Hypothalamus (tissue), 51 donors: ENCODE measurements at regions not wholly inside any gene's neighbourhood (a gene's known extent, or its start where the extent isn't known, plus 50 kb on each side); places are given as distances from the start of the nearest gene placed in this dataset.
"Not testable (repeated sequence)": the region's sequence is repeated elsewhere in the genome, so short reads cannot be mapped to it uniquely, and the experiment has no call there.

Source experiments
- DNase-seq, 51 donors: peaks; one replicate each; lab custom pipeline; 2025; lab: John Stamatoyannopoulos, UW

GRCh38 chr5:118611332-118611945, 376.9 kb downstream of the DTWD2 start:
- no peak for DNase-seq

GRCh38 chr5:118606940-118607339, 381.4 kb downstream of the DTWD2 start:
- no peak for DNase-seq

GRCh38 chr5:118605761-118606160, 382.6 kb downstream of the DTWD2 start:
- no peak for DNase-seq

- no peak for DNase-seq
Measured at GRCh38 chr5:118604106-118604505, 384.2 kb downstream of the DTWD2 start.

- DNase-seq = no peak
Measured at GRCh38 chr5:118603278-118603677, 385.1 kb downstream of the DTWD2 start.

DNA sequence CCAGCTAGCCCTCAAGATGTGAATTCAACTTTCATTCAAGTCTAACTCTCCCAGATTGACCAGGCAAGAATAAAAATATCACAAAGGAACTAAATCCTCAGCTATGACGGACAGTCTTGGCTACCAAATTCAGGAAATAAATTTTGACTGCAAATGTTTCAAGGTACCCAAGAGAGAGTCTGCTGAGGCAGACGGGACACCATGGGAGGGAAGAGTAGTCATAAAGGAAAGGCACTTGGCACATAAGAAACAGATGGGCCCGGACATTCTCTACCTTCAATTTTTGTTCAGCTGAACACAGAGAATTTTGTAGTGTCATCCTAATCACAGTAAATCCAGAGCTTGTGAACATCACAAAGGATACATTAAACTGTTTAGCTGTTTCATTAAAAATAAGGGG, 390.0 kb downstream of the DTWD2 start:
- DNase-seq = no peak

- DNase-seq = no peak
Measured at GRCh38 chr5:118597543-118597942, 390.8 kb downstream of the DTWD2 start.

DNA sequence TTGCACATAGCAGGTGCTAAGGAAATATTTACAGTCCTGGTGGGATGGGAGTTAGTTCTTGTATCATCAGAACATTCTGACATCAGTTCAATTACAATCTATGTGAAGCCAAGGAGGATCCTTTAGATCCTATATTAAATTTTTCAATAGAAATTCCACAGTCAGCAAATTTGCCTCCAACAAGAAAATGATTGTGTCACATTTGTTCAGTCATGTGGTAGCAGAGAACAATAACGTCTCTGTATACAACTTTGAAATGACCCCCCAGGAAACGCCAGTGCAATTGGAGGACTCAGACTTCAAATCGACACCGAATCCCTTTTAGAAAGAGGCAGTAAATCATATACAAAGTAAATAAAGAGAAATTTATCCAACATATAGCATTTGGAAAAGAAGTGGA, 392.1 kb downstream of the DTWD2 start:
- peak in 2 of 51 donors; percentile 4 to 15 for DNase-seq

DNA sequence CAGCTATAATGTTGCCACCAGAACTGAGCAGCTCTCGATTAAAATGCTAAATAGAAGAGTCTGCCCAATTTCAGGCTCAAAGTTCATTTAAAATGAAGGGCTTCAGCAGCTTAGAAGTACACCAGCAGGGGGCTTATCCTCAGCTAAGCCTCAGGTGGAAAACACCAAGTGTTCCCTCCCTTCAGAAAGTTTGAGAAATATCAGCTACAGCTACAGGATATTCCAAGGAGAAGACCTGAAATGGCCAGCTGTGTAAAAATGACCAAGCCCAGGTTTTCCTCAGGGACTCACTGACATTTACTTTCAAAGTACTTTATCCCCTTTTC, 395.4 kb downstream of the DTWD2 start:
- DNase-seq = no peak

DNA sequence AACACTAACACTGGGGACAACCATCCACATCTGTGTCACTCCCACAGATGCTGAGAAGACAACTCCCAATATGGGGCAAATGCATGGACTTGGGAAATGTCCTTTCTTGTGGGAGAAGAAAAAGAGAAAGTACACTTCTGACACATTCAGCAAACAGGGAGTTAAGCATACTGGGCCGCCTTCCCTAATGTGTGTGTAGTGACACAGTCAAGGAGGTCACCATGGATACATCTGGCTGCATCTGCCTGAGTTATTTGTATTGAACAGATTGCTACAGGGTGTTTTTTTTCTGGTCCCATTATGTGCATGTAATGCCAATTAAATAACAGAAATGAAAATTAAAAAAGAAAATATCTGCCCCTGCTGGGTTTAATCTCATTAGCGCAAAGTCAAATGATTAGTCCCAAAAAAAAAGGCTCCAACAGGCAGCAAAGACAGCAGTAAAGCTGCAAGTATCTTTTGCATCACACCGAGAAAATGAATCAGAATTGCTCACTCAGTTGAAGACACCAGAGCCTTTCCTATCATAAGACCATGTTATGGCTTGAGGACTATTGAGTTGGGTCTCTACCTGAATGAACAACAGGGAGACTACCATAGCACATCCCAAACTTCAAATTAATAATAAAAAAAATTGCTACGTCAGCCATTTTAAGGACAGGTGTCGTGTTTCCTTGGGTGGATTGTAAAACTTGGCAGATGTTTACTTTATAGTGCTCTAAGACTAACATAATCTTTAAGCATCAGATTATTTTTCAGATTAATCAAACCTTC, 395.9 kb downstream of the DTWD2 start:
- DNase-seq = no peak

- DNase-seq = no peak
Measured at GRCh38 chr5:118590806-118591205, 397.5 kb downstream of the DTWD2 start.

GRCh38 chr5:118580949-118581348, 407.4 kb downstream of the DTWD2 start:
- DNase-seq = no peak

DNA sequence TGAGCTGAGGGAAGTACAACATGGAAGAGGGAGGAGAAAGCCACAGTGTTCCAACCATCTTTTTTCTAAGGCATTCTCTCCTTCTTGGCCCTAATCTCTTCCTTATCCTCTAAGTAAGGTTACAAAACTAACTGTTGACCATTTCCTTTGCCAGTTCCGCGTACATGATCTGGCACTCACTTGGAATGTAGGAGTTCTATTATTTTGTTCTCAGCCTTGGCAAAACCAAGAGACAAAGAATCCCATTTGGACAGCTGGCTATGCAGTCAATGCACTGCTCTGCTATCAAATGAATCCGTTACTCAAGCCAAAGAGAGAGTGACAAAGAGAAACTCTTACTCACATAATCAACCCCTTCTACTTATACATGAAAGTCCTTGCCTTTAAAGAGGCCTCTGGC, 410.3 kb downstream of the DTWD2 start:
- no peak for DNase-seq

- no peak for DNase-seq
Measured at GRCh38 chr5:118577621-118578020, 410.7 kb downstream of the DTWD2 start.

GRCh38 chr5:118570276-118570675, 418.1 kb downstream of the DTWD2 start:
- DNase-seq = not testable (repeated sequence)

GRCh38 chr5:118569596-118569995, 418.8 kb downstream of the DTWD2 start:
- not testable (repeated sequence) for DNase-seq

DNA sequence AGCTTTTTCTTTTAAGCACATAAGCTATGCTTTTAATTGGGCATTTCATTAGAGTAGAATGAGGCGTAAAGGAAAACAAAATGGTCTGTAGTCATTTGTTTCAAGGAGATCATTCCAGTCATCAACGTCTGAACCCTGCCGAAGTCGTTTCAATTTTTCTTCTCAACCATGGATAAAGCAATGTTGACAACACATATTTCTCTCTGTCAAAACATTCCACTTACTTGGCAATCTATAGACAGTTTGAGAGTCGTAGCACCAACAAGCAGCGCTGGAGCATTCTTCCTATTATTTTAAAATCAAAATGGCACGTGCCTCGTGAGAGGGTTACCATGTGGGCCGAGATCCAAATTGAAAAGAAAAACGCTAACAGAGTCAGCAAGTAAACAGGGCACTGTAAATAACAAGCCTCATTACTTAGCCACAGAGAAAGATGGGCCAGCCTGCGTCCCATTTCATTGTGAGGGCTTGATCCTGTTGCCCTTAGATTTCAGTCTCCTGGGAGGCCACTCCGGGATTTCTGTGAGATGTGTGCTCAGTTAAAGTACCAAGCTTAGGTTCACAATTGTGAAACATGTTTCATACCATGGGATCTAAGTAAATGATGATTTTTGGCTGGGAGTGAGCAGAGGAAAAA, 422.9 kb downstream of the DTWD2 start:
- no peak for DNase-seq

- no peak for DNase-seq
Measured at GRCh38 chr5:118561971-118562370, 426.4 kb downstream of the DTWD2 start.

GRCh38 chr5:118561235-118561634, 427.1 kb downstream of the DTWD2 start:
- DNase-seq = no peak

GRCh38 chr5:118558871-118559270, 429.5 kb downstream of the DTWD2 start:
- no peak for DNase-seq

- no peak for DNase-seq
Measured at GRCh38 chr5:118557251-118557661, 431.1 kb downstream of the DTWD2 start.

DNA sequence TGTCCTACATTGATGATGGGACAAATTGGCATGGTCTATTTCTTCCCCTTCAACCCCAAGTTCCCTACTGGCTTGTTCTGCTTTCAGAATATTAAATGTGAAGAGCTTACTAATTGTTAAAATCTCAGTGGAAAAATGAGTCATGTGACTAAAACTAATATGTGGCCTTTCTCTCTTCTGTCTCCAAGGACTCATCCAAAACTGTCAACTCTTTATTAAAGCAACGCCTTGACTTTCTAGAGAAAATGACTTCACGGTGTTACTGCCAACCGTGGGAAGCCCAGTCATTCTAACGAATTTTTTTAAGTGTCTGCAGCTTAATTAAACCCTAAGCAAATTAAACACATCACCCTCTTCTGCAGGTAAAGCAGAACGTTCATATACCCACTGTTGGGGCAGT, 431.6 kb downstream of the DTWD2 start:
- no peak for DNase-seq
